ENCODE measurements at regions not wholly inside any gene's neighbourhood (a gene's known extent, or its start where the extent isn't known, plus 50 kb on each side); places are given as distances from the start of the nearest gene placed in this dataset.
"Not testable (repeated sequence)": the region's sequence is repeated elsewhere in the genome, so short reads cannot be mapped to it uniquely, and the experiment has no call there.

DNA sequence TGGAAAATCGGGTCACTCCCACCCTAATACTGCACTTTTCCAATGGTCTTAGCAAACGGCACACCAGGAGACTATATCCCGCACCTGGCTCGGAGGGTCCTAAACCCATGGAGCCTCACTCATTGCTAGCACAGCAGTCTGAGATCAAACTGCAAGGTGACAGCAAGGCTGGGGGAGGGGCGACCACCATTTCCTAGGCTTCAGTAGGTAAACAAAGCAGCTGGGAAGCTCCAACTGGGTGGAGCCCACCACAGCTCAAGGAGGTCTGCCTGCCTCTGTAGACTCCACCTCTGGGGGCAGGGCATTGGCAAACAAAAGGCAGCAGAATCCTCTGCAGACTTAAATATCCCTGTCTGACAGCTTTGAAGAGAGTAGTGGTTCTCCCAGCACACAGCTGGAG, 109.0 kb upstream of the DEFB108B start:
- DNase-seq = not testable (repeated sequence)

DNA sequence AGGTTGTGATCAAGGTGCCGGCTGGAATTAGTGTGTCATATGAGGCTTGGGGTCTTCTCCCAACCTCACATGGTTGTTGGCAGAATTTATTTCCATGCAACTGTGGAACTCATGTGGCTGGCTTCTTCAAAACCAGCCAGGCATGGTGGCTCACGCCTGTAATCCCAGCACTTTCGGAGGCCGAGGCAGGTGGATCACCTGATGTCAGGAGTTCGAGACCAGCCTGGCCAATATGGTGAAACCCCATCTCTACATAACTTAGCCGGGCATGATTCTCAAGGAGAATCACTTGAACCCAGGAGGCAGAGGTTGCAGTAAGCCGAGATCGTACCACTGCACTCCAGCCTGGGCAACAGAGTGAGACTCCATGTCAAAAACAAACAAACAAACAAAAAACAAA, 102.3 kb upstream of the DEFB108B start:
- DNase-seq = not testable (repeated sequence)

DNA sequence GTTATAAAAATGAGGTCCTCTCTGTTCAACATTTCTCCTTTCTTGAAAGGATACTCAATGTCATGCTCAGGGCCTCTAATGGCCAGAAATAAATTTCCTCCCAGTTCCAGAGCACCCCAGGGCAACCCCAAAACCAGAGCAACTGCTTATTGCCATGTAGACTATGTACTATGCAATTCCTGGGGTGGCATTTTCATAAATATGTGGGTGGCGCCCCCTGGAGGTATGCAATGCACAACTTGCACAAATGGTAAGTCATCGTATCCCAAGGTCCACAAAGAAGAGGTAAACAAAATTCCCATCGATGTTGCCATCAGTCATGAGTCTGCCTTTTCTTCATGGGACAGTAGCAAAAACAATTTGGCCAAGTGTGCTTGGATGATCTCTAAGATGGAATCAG, 98.6 kb upstream of the DEFB108B start:
- peak; percentile 50 for DNase-seq

DNA sequence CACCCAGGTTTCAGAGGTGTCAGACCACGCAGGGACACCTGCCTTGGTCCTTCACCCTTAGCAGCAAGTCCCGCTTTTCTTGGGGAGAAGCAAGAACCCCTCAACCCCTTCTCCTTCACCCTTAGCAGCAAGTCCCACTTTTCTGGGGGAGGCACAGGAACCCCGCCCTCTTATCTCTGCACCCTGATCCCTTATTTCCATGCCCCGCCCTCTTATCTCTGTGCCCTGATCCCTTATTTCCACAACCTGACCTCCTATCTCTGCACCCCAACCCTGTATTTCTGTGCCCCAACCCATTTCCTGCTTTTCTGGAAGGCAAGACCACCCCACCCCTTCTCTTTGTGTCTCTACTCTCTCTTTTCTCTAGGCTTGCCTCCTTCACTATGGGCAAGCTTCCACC, 94.7 kb upstream of the DEFB108B start:
- DNase-seq = peak; percentile 70

DNA sequence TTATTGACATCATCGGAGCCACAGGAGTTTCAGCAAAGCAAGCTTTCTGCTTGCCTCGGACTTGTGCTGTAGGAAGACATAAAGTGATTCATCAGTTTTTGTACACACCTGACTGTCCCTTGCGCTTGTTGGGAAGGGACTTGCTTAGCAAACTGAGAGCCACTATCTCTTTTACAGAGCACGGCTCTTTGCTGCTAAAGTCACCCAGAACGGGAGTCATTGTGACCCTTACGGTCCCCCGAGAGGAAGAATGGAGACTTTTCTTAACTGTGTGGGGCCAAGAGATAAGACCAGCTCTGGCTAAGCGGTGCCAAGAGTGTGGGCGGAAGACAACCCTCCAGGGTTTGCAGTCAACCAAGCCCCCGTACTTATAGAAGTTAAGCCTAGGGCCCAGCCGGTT, 89.6 kb upstream of the DEFB108B start:
- DNase-seq = peak; percentile 95

DNA sequence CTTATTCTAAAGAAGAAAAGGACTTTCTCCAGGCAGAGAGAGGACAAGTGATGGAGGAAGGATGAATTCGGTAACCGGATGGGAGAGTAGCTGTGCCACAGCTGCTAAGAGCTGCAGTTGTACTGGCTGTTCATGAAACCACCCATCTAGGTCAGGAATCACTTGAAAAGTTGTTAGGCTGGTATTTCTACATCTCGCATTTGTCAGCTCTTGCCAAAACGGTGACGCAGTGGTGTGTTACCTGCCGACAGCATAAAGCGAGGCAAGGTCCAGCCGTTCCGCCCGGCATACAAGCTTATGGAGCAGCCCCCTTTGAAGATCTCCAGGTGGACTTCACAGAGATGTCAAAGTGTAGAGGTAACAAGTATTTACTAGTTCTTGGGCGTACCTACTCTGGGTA, 87.3 kb upstream of the DEFB108B start:
- DNase-seq = not testable (repeated sequence)

DNA sequence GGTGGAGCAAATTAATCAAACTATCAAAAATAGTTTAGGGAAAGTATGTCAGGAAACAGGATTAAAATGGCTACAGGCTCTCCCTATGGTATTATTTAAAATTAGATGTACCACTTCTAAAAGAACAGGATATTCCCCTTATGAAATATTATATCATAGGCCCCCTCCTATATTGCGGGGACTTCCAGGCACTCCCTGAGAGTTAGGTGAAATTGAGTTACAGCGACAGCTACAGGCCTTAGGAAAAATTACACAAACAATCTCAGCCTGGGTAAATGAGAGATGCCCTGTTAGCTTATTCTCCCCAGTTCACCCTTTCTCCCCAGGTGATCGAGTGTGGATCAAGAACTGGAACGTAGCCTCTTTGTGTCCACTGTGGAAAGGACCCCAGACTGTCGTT, 86.7 kb upstream of the DEFB108B start:
- not testable (repeated sequence) for DNase-seq

DNA sequence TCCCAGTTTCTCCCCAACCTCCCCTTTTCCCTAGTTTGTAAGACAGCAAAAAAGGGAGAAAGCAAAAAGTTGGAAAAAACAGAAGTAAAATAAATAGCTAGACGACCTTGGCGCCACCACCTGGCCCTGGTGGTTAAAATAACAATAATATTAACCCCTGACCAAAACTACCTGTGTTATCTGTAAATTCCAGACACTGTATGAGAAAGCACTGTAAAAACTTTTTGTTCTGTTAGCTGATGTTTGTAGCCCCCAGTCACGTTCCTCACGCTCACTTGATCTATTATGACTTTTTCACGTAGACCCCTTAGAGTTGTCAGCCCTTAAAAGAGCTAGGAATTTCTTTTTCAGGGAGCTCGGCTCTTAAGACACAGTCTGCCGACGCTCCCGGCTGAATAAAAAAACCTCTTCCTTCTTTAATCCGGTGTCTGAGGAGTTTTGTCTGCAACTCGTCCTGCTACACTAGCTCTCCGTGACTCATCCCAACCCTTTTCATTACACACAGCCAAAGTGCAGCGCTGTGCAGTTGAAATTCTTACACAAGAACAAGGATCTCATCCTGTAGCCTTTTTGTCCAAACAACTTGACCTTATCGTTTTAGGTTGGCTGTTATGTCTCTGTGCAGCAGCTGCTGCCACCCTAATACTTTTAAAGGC, 83.9 kb upstream of the DEFB108B start:
- peak; percentile 27 for DNase-seq

DNA sequence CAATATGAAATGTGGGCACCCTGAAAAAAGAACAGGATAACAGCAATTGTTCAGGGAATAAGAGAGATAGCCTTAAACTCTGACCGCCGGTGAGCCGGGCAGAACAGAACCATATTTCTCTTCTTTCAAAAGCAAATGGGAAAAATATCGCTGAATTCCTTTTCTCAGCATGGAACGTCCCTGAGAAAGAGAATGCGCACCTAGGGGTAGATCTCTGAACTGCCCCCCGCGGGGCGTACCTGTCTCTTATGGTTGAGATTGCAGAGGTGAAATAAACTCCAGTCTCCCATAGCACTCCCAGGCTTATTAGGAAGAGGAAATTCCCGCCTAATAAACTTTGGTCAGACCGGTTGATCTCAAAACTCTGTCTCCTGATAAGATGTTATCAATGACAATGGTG, 82.1 kb upstream of the DEFB108B start:
- not testable (repeated sequence) for DNase-seq

DNA sequence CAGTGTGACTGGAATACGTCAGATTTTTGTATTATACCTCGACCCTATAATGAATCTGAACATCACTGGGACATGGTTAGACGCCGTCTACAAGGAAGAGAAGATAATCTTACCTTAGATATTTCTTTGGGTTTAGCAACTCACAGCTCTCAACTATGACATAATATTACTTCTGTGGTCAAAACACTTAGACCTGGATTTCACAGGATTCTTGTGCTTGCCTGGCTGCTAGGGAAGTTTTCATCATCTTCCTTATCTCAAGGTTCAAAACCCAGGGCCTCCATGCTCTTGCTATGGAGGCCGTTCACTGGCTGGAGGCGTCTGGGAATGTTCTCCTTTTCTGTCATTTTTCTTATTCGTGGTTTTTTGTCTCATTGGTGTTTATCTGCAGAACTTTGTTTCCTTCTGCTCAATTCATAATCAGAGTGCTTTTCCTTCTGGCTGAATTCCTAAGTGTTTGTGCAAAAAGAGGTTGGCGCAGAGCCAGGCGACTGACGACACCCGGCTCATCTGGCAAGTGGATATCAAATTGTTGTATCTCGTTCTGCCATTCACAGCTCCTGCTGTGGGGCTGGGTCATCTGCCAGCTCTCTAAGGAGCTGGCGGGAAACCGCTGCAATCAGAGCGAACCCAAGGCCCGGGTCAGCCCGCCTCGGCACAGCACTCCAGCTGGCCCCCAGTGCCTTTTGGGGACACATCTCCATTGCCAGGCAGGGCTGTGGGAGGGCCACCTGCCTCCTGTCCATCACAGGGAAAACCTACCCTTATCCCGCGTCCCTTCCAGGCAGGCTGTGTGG, 68.1 kb upstream of the DEFB108B start:
- DNase-seq = peak; percentile 49

DNA sequence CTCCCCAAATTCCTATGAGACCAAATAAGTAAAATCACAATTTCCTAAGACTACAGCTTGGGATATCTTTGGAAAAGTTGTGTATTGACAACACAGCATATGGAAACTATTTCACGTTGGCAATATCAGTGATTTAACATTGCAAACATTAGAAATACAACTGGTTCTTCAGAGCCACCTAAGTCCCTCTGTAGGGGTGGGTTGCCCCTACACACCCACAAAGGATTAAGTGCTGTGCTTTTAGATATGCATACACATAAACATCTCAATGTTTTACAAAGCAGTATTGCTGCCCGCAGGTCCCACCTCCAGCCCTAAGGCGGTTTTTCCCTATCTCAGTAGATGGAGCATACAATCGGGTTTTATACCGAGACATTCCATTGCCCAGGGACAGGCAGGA, 66.0 kb upstream of the DEFB108B start:
- DNase-seq = not testable (repeated sequence)

DNA sequence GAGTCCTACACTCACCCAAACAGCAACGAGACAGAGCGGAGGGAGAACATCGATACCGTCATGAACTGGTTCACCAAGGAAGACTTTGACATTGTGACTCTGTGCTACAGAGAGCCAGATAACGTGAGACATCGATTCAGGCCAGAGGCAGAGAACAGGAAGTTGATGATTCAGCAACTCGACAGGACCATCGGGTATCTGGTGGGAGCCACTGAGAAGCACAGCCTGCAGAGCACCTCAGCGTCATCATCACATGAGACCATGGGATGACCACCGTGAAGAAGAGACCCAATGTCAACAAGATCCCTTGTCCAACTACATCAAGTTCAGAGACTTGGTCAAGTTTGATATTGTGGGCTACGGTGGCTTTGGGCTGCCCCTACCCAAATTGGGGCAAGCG, 60.8 kb upstream of the DEFB108B start:
- DNase-seq = peak; percentile 75

DNA sequence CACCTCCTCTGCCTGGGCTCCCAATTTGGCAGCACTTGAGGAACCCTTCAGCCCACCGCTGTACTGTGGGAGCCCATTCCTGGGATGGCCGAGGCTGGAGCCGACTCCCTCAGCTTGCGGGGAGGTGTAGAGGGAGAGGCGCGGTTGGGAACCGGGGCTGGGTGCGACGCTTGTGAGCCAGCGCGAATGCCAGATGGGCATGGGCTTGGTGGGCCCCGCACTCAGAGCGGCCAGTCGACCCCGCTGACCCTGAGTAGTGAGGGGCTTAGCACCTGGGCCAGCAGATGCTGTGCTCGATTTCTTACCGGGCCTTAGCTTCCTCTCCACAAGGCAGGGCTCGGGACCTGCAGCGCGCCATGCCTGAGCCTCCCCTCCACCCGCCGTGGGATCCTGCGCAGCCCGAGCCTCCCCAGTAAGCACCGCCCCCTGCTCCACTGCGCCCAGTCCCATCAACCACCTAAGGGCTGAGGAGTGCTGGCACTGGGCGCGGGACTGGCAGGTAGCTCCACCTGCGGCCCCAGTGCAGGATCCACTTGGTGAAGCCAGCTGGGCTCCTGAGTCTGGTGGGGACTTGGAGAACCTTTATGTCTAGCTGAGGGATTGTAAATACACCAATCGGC, 58.3 kb upstream of the DEFB108B start:
- no peak for DNase-seq

DNA sequence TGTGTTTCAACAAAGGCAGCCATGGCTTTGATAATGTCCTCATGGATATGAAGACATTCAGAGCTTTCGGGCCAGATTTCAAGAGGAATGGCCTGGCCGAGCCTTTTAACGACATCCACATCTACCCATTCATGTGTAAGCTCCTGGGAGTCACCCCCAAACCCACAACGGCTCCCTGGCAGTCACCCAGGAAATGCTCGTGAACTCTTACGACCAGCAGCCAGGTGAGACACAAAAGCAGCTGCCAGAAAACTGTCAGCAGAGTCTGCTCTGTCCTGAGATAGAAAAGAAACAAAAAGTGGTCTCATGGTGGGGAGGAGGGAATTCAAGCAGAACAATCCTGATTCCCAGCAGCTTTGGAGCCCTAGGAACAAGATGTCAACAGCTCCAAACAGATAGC, 52.9 kb upstream of the DEFB108B start:
- DNase-seq = not testable (repeated sequence)

DNA sequence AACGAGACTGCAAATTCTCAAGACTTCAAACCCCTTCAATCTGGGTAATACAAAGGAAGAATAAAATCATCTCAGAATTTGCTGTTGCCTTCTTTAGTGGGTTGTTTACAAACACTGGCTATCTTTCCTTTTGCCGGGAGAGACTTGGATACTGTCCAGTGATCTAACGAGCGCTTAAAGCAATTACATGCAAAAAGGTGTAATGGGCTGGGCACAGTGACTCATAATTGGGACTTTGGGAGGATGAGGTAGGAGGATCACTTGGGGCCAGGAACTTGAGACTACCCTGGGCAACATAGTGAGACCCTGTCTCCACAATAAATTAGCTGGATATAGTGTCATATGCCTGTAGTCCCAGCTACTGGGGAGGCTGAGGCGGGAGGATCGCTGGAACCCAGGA, 52.2 kb upstream of the DEFB108B start:
- not testable (repeated sequence) for DNase-seq

DNA sequence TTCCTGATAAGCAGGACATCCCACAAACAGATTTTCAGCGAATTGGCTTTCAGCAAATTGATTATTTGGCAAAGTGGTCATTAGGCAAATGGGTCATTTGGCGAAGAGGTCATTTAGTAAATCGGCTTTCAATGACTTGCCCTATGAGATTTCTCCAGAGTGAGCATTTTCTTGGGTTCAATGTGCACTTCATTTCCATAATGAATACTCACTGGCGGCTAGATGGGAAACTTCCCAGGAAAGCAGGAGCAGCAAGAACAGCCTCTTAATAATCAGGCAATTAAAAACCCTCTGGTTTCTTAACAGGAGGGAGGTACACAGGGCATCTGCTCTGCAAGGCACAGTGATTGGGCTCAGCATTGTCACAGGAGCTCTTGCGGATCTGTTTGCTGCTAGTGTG, 51.5 kb upstream of the DEFB108B start:
- not testable (repeated sequence) for DNase-seq

DNA sequence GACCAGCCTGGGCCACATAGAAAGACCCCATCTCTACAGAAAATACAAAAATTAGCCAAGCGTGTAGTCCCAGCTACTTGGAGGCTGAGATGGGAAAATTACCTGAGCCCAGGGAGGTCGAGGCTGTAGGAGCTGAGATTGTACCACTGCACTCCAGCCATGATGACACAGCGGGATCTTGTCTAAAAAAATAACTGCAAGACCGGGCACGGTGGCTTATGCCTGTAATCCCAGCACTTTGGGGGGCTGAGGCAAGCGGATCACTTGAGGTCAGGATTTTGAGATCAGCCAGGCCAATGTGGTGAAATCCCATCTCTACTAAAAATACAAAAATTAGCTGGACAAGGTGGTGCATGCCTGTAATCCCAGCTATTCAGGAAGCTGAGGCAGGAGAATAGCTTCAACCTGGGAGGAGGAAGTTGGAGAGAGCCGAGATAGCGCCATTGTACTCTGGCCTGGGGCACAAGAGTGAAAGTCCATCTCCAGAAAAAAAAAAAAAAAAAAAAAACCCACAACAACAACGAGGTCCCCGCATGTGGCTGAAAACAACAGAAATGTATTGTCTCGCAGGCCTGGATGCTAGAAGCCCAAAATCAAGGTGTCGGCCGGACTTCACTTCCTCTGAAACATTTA, 50.7 kb upstream of the DEFB108B start:
- DNase-seq = not testable (repeated sequence)

DNA sequence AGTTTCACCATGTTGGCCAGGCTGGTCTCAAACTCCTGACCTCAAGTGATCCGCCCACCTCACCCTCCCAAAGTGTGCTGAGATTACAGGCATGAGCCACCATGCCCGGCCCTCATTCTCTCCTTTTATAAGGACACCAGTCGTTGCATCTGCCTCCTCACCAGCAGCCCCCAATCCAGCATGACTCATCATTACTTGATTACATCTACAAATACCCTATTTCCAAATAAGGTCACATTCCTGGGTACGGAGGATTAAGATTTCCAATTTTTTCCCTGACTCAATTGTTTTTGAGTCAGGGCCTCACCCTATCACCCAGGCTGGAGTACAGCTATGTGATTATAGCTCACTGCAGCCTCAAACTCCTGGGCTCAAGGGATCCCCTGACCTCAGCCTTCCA, 49.8 kb upstream of the DEFB108B start:
- peak; percentile 35 for DNase-seq
